GM23338 (cell line): ENCODE measurements at regions not wholly inside any gene's neighbourhood (a gene's known extent, or its start where the extent isn't known, plus 50 kb on each side); places are given as distances from the start of the nearest gene placed in this dataset. TPM values are rescaled to one million over a fixed set of nuclear protein-coding genes. Genes with fewer than 3 reads are reported as not detected.

Source experiments
- small RNA-seq: library from RNA; depleted of rRNA; stranded (forward); fragments of <200 nt; gene quantifications from one replicate; pipeline ENCODE3, GENCODE V24; 2014; ENCODE audit warnings: low replicate concordance

Small RNA genes in the stretch of these regions (small RNA-seq; reads per million reads assigned to genes)
- gene HMGN1P17 (not detected), gene RNU6ATAC2P (0.12 reads per million)
